ENCODE measurements at regions not wholly inside any gene's neighbourhood (a gene's known extent, or its start where the extent isn't known, plus 50 kb on each side); places are given as distances from the start of the nearest gene placed in this dataset.

DNA sequence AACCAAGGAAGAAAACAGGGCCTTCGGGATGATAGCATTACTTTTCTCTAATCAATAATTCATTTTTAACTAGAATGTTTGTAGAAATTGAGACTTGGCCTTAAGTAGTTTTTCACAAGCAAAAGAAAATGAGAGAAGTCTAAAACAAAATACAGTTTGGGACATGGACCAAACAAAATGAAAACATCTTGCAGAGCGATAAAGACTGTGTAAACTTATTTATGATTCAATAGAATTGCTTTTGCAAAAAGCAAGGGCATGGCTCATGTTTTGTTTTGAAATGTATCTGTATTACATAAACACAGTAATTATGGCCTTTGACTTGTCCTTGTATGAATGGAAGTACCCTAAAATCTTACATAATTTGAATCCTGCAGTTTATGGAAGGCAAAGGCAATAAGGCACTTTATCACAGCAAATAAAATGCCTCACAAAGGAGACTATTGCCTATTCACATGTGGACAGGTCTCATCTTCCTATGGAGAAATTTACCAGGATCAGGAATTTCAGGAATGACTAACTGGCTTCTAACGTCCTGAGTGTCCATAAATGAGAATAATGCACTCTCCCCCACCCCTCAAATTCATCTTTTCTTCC, 295.2 kb downstream of the PTEN start:
- H3K27ac ChIP-seq: peak overlapping the region; percentile 71
- DNase-seq (ENCODE audit: low read depth, low spot score): no peak

DNA sequence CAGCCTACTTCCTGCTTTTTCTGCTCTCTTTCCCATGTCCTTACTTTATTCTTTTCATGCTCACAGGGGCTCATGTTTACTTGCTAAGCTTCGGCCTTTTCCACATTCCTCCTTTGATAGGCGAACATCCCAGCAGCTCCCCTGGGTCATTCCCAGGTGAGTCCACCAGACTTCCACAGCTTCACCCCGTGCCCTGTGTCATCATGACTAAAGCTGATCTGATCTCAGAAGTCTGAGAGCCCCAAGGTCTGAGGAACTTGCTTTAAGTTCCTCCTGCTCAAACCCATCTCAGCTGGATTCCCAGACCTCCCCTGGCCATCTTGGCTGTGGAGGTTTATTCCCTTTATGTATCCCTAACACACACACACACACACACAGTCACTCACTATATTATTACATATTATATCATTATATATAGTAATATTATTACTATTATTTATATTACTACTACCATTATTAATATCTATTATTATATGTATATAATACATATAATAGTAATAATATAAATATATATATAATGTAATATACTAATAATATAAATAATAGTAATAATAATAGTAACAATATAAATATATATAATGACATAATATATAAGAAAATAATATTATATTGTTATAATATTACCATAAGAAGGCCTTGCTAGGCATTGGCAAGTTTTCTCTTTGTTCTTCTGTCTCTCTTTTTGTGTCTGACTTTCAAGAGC, 295.9 kb downstream of the PTEN start:
- H3K27ac ChIP-seq: peak overlapping the region; percentile 71
- DNase-seq (ENCODE audit: low read depth, low spot score): no peak

DNA sequence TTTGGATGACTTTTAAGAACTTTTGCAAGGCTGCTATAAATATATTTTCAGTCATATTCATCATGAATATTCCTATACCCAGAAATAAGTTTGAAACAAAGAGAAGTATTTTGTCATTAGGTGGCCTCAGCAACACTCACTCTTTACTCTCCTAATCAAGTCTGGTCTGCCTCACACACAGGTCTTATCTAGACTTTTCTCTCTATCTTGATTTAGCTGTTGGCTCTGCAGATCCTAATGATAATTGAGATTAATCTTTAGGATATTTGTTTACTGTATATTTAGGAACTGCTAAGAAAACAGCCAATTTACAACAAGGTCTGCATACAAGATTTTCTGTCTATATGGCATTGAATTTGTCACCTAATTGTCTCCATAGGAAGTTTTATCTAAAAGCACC, 297.6 kb downstream of the PTEN start:
- DNase-seq (ENCODE audit: low read depth, low spot score): no peak
- H3K27ac ChIP-seq: no peak overlapping the region

DNA sequence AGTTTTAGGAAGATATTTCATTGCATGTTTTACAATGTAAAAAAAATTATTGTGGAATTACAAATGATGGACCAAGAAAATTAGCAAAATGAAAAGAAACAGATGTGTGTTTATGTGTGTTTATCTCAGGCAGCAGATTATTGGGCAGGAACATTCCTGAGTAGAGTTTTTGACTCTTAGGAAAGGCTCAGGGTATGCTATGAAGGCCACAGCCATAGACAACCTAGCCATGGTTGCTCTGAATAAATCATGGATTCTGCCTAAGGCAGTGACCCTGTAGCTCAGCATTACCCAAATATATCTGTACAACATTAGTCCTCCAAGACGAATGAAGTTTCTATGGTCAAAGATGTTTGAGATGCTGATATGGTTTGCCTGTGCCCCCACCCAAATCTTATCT, 298.3 kb downstream of the PTEN start:
- H3K27ac ChIP-seq: no peak overlapping the region
- DNase-seq (ENCODE audit: low read depth, low spot score): no peak

DNA sequence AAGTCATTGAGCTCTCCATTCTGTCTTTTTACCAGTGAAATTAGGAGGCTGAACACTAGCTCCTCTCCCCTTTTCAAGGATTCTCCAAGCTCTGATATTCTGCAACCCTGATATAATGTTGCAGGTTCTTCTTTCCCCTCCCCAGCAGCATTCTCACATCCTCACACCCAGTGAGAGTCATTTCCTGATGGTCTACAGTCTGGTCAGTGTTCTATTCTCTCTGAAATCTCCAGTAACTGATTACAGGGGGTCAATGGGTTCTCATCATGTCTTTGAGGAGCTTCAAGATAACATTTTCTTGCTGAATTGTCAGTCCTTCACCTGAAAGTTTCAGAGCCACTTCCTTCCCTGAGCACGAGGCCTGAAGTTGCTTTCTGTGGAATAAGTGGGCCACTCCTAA, 299.4 kb downstream of the PTEN start:
- H3K27ac ChIP-seq: no peak overlapping the region
- no peak for DNase-seq (ENCODE audit: low read depth, low spot score)

DNA sequence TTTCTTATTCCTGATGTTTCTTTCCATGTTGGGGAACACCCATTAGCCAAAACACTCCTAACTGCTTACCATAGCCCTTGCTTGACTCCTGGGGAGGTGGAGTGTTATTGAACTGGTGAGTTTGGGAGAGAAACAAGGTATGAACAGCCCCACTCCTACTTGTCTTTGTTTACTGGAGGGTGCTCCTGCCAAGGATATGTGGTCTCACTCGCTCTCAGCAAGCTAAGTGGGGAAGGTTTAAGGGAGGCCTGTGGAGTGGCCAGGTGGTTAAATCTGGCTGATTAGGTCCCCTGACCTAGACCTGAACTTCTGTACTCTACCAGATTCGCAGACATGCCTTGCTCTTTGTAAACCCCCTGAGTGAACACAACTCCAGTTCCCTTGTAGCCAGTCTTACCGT, 300.1 kb downstream of the PTEN start:
- no peak for DNase-seq (ENCODE audit: low read depth, low spot score)
- no peak overlapping the region for H3K27ac ChIP-seq

DNA sequence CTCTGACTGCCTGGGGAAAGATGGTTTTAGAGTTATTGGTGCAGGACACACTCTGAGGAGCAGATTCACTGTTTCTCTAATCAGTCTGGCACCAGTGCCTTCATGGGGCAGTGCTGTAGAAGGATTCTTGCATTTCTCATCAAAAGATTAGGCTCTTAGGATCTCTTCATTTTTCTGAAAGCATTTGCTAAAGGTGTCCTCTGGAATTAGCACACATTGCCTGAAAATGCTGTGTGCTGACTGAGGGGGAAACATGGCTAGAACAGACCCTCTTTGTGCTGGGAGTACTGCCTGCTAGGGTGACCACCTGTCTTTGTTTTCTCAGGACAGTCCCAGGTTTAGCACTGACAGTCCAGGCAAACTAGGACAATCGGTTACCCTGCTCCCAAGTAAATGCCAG, 301.0 kb downstream of the PTEN start:
- no peak for DNase-seq (ENCODE audit: low read depth, low spot score)
- H3K27ac ChIP-seq: no peak overlapping the region

DNA sequence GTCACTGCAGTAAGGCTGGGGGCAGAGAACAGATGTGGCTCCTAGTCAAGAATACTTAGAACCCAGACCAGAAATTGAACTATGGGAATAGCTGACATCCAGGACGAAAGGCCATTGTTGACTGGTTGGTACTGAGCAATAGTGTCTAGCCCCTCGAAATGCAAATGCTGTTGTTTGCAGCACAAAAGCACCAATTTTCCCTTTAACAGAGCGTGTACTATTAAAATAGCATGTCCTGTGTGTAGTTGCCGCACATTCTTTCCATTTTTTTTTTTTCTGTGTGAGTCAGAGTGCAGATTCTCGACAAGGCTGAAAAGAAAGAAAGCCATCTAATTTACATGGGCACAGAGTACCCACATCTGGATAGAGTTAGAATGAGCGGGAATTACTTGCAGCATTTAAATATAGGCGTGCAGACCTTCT, 302.4 kb downstream of the PTEN start:
- DNase-seq (ENCODE audit: low read depth, low spot score): no peak
- no peak overlapping the region for H3K27ac ChIP-seq

DNA sequence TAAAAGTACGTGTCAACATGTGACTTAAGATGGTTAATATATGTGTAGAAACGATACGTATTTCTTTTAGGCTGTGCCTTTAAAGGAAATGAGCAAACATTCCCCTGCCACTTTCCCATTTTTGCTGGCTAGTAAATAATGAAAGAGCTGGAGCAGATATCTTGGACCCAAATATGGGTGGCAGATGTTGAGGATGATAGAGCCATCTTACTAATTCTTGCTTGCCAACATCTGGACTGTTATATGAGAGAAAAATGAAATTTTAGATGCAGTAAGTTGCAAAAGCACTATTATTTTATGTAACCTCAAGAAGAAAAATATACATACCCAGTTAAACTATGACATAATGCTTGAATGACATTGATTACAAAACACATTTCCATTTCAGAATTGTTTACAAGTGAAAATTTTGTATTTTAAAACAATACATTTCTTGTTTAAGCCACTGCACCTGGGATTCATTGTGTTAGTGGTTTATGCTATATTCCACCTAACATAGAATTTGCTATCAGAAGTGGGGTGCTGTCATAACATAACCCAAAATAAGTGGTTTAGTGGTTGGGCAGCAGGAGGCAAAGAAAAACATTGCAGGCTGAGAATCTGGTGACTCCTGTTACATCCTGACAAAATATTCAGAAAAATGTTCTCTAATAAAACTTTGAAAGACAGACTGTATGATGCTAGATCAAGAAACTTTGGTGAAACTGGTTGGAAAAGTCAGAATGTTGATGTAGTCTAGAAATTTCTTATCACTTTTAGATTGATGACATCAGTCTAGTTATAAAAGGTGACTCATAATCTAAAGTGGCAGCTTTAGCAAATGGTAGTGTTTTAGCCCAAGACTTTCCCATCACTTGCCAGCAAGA, 305.0 kb downstream of the PTEN start:
- DNase-seq (ENCODE audit: low read depth, low spot score): no peak
- H3K27ac ChIP-seq: no peak overlapping the region

DNA sequence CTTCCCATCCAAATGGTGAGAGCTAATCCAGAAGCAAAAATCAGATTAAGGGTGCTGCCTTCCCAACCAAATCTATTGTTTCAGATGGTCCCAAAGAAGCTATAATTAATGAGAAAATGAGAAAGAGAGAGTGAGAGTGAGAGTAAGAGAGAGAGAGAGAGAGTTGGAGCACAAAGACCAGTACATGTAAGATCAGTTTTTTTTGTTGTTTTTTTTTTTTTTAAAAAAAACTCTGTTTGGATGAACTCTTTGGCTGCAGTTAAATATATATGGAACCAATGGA, 305.6 kb downstream of the PTEN start:
- DNase-seq (ENCODE audit: low read depth, low spot score): no peak
- no peak overlapping the region for H3K27ac ChIP-seq

DNA sequence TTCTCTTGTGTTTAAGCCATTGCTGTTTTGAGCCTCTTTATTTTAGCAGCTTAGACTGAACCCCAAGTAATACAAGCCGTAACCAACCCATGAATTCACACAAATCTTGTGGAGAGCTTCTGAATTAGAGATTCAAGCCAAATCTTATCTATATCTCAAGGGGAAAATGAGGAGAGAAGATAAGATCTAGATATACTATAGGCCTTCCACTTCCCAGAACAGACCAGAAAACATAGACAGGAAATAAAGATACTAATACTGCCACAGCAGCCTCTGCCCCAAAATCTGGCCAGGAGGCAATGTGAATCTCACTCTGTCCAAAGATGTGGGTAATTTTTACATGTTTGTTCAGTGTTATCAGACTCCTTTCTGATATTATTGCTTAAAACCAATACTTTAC, 307.2 kb downstream of the PTEN start:
- no peak overlapping the region for H3K27ac ChIP-seq
- no peak for DNase-seq (ENCODE audit: low read depth, low spot score)

DNA sequence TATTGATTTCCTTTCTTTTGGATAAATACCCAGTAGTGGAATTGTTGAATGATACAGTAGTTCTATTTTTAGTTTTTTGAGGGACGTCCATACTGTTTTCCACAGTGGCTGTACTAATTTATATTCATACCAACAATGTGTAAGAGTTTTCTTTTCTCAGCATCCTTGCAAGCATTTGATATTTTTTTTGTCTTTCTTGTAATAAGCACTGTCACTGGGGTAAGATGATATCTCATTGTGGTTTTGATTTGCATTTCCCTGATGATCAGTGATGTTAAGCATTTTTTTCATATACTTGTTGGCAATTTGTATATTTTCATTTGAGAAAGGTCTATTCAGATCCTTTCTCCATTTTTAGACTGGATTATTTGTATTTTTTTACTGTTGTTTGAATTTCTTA, 308.7 kb downstream of the PTEN start:
- DNase-seq (ENCODE audit: low read depth, low spot score): no peak
- no peak overlapping the region for H3K27ac ChIP-seq

DNA sequence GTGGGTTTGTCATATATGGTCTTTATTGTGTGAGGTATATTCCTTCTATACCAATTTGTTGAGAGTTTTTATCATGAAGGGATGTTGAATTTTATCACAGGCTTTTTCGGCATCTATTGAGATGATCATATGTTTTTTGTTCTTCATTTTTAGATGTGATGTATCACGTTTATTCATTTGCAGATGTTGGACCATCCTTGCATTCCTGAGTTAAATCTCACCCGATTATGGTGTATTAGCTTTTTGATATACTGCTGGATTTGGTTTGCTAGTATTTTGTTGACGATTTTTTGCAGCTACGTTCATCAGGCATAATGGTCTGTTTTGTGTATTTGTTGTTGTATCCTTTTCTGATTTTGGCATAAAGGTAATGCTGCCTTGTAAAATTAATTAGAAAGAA, 311.0 kb downstream of the PTEN start:
- H3K27ac ChIP-seq: no peak overlapping the region
- no peak for DNase-seq (ENCODE audit: low read depth, low spot score)

DNA sequence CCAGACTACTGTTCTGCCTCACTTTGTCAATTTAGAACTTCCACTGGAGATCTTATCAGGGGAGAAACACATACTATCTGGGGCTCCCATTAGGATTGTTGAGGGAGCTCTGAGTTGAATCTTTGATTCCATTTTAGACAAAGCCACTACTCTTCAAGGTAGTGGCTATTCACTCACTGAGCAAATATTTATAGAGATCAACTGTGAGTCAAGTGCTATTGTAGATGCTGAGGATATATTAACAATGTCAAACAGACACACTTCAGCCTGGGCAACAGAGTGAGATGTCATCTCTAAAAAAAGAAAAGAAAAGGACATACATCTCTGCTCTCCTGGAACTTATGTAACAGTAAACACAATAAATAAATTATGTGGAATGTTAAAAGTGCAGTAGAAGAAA, 315.3 kb downstream of the PTEN start:
- no peak for DNase-seq (ENCODE audit: low read depth, low spot score)

DNA sequence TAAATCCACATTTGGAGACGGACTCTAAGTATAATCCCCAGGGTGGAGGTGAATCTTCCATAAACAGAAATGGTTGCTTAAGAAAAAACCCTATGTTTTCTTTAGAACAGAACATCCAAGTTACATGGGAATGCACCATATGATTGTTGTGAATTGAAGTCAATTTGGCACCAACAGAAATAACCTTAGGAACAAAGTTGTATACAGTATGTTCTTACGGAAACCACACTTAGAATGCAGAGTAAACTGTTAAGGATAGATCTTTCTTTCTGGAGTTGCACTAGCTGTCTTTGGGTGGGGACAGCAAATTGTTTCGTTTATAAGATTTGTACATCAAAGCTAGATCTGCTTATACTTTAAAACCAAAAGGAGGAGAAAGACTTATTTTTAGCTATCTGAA, 316.4 kb downstream of the PTEN start:
- no peak overlapping the region for H3K27ac ChIP-seq

More for the DNA sequence above, 315.3 kb downstream of the PTEN start:
- no peak overlapping the region for H3K27ac ChIP-seq

DNA sequence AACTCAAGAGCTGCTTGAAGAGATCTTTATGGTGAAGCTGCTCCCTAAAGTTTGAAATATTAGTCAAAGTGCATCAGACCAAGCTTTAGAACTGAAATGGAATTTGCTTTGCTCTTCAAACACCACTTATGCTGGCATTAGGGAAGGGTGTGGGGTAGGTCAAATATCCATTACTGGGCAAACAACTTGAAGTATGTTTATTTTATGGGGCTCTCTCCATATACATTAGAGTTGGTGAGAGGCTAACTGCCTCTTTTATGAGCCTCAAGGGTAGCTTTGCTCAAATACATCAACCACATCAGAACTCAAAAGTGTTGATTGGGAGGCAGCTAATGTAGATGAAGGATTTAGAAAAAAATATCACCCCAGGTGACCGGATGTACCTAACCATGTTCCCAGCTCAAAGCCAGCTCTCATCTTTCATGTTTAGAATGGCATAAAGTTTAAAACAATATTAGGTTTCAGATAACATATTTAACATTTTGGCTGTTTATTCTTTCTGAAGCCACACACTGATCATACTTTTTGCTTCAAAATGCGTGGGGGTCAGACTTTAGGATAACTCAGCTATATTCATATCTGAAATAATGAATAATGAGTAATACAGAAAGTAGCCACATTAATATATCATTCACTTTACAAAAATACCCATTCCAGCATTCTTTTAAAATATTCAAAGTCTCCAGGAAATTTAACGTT, 318.6 kb downstream of the PTEN start:
- H3K27ac ChIP-seq: no peak overlapping the region
- DNase-seq (ENCODE audit: low read depth, low spot score): no peak

More for the DNA sequence above, 316.4 kb downstream of the PTEN start:
- no peak for DNase-seq (ENCODE audit: low read depth, low spot score)

DNA sequence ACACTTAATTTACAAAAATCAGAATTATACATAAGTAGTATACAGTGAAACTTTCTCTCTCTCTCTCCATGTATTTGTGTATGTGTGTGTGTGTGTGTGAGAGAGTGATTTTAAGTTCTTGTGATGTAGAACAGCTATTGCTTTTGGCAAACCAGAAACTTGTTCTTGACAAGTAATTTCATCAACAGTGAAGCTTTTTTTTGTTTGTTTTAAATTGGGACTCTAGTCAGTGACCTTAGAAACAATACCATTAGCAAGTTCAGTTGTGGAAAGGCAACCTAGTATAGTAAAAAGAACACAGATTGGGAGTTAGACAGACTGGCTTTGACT, 319.1 kb downstream of the PTEN start:
- no peak for DNase-seq (ENCODE audit: low read depth, low spot score)
- H3K27ac ChIP-seq: no peak overlapping the region

DNA sequence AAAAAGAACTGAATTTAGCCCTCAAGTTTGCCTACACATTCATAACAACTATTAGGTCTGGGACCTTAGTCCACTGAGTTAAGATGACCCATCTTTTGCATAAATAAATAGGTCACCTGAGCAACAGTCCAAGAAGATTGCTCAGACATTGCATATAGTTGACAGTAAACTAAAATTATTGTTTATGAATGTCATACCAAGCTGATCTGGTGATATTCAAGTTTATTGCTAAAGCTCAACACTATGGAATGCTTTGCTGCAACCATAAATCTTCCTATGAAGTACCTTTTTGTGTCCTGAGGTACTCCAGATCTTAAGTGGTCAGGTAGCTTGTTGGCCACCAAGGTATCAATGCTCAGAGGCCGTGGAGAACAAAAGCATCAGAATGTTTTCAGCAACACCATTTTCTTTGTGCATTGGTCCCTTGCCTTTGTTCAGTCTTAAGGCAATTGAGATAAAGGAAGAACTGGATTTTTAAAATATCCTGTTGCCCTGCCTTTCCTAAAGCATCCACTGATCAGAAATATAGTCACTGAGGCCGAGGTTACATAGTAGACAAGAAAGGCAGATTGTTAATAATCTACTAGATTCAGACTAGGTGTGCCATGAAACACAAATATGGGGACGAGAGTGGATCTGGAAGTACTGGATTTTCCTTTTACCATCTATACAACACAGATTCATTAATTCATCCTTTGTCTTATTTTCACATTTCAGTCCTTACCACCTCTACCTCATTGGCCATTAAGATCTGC, 321.3 kb downstream of the PTEN start:
- DNase-seq (ENCODE audit: low read depth, low spot score): no peak
- no peak overlapping the region for H3K27ac ChIP-seq

DNA sequence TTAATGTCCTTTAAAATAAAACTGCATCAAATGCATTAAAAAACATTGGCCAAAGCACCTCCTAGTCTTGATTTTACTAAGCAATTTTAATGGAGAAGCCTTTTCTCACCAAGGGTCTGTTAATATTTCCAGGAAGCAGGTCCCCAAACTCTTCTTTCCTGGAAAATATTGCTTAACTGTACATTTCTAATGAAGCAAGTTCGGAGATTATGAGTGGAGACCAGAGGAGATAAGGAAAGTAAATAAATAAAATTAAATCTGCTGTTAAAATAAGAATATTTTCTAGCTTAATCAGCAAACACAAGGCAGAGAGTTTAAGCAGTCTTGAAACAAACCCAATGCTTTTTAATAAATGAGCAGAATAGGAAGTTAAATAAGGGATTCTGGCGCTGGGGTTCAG, 322.4 kb downstream of the PTEN start:
- no peak for DNase-seq (ENCODE audit: low read depth, low spot score)
- no peak overlapping the region for H3K27ac ChIP-seq

DNA sequence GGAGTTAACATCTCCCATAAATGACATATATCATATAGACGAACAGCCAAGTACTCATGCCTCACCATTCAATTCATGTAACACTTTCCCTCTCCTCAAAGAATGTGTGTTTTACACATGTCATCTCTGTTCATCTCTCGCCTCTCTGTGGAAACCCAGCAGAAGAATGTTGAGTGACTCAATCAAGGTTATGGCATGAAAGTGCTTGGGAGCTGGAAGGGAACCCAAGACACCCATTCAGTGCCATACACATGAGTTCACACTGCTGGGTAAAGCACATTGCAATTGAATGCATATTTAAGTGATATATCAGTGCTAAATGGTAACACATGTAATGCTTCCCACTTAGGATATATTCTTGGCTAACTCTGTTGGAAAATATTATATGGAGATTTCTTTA, 322.9 kb downstream of the PTEN start:
- no peak overlapping the region for H3K27ac ChIP-seq
- DNase-seq (ENCODE audit: low read depth, low spot score): peak; percentile 10

Measured in epithelial cell of prostate (primary cell).